Astrocyte (in vitro differentiated cells and primary cell): ENCODE measurements at regions not wholly inside any gene's neighbourhood (a gene's known extent, or its start where the extent isn't known, plus 50 kb on each side); places are given as distances from the start of the nearest gene placed in this dataset.

Experiments used
- CTCF ChIP-seq: IDR thresholded peaks from 2 replicates; pipeline ENCODE4 v1.5.1; 2011; ENCODE audit warnings: low read depth, mild to moderate bottlenecking, inconsistent platforms, low read length, moderate library complexity; ENCODE audit not compliant: insufficient read depth
- EZH2 ChIP-seq: IDR thresholded peaks from 2 replicates; pipeline ENCODE4 v1.6.1; 2012; ENCODE audit warnings: mild to moderate bottlenecking, low read length, inconsistent platforms; ENCODE audit not compliant: insufficient read depth

- TF ChIP-seq CTCF (no peak), EZH2 (no peak)
Observed at GRCh38 chr6:130593200-130593599, 227.4 kb downstream of the TMEM200A start.
